ENCODE measurements at regions not wholly inside any gene's neighbourhood (a gene's known extent, or its start where the extent isn't known, plus 50 kb on each side); places are given as distances from the start of the nearest gene placed in this dataset.

GRCh38 chr16:86828202-86828601, 249.9 kb downstream of the FOXL1 start:
- ATAC-seq (no peak), DNase-seq (no peak)
- intact Hi-C loops (cut with DNase I): no loop called here
- Histone ChIP-seq H3K27ac (no peak overlapping the region), H3K4me1 (no peaks in the 10 kb centered on the region), H3K9me3 (no peaks in the 10 kb centered on the region), H3K36me3 (no peaks in the 10 kb centered on the region), H3K4me3 (no peak overlapping the region), H3K27me3 (peaks cover 25% of the 10 kb centered on the region)
- TF ChIP-seq, protein P1, sequence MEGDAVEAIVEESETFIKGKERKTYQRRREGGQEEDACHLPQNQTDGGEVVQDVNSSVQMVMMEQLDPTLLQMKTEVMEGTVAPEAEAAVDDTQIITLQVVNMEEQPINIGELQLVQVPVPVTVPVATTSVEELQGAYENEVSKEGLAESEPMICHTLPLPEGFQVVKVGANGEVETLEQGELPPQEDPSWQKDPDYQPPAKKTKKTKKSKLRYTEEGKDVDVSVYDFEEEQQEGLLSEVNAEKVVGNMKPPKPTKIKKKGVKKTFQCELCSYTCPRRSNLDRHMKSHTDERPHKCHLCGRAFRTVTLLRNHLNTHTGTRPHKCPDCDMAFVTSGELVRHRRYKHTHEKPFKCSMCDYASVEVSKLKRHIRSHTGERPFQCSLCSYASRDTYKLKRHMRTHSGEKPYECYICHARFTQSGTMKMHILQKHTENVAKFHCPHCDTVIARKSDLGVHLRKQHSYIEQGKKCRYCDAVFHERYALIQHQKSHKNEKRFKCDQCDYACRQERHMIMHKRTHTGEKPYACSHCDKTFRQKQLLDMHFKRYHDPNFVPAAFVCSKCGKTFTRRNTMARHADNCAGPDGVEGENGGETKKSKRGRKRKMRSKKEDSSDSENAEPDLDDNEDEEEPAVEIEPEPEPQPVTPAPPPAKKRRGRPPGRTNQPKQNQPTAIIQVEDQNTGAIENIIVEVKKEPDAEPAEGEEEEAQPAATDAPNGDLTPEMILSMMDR (IDR thresholded peaks at IDR 0.05): no peak

- no peak for DNase-seq
- Histone ChIP-seq H3K27me3 (peaks cover 25% of the 10 kb centered on the region), H3K4me3 (no peak overlapping the region), H3K36me3 (no peaks in the 10 kb centered on the region), H3K9me3 (no peaks in the 10 kb centered on the region), H3K4me1 (no peaks in the 10 kb centered on the region), H3K27ac (no peak overlapping the region)
- TF ChIP-seq, protein P1 (IDR thresholded peaks at IDR 0.05): no peak
- no peak for ATAC-seq
- intact Hi-C loops (cut with DNase I): no loop called here
These were observed 250.3 kb downstream of the FOXL1 start for GRCh38 chr16:86828653-86829052.

DNA sequence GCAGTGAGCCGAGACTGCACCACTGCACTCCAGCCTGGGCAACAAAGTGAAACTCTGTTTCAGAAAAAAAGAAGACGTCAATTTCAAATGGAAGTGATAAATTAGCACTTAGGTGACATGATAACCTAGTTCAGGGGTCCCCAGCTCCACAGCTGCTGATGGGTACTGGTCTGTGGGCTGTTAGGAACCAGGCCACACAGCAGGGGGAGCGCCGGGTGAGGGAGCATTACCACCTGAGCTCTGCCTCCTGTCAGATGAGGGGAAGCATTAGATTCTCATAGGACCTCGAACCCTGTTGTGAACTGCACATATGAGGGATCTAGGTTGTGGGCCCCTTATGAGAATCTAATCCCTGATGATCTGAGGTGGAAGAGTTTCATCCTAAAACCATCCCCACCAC, 253.0 kb downstream of the FOXL1 start:
- ATAC-seq (no peak), DNase-seq (no peak)
- H3K27me3 ChIP-seq: peaks cover 10% of the 10 kb centered on the region
- H3K4me3 ChIP-seq: no peak overlapping the region
- no peak overlapping the region for H3K27ac ChIP-seq
- intact Hi-C loops (cut with DNase I): no loop called here
- H3K36me3 ChIP-seq: no peaks in the 10 kb centered on the region
- no peaks in the 10 kb centered on the region for H3K9me3 ChIP-seq
- TF ChIP-seq, protein P1 (IDR thresholded peaks at IDR 0.05): no peak
- no peaks in the 10 kb centered on the region for H3K4me1 ChIP-seq

GRCh38 chr16:86833136-86833535, 254.8 kb downstream of the FOXL1 start:
- no peaks in the 10 kb centered on the region for H3K4me1 ChIP-seq
- H3K9me3 ChIP-seq: no peaks in the 10 kb centered on the region
- no peaks in the 10 kb centered on the region for H3K27me3 ChIP-seq
- no peaks in the 10 kb centered on the region for H3K36me3 ChIP-seq
- ATAC-seq (no peak), DNase-seq (no peak)
- intact Hi-C loops (cut with DNase I): no loop called here
- TF ChIP-seq, protein P1 (IDR thresholded peaks at IDR 0.05): no peak
- no peak overlapping the region for H3K27ac ChIP-seq
- no peak overlapping the region for H3K4me3 ChIP-seq

DNA sequence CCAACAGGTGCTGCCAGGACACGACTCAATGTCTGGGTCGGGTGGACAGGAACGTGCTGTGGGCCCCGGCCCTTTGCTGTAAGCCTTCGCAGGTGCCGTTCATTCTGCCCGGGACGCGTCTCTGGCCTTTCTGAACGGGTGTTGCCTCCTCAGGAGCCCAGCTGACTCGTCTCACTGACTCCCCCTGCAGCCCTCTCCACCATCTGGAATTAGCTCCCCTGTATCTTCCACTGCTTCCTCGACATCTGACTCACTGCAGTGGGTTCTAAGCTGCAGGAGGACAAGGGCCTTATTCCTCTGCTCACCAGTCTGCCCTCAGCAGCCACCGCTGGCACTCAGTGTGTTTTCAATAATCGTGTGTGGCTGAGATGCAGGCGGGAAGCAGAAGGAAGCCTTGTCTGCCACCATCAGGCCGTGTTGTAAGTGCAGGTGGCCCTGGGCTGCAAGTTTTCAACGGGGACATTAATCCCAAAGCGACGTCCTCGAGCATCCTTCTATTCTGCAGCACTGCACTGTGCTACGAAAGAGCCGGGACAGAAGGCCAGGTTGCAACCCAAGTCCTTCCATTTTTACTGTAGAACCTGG, 256.2 kb downstream of the FOXL1 start:
- no peaks in the 10 kb centered on the region for H3K27me3 ChIP-seq
- TF ChIP-seq, protein P1 (IDR thresholded peaks at IDR 0.05): no peak
- H3K4me3 ChIP-seq: no peak overlapping the region
- no peak for DNase-seq
- H3K36me3 ChIP-seq: no peaks in the 10 kb centered on the region
- intact Hi-C loops (cut with DNase I): no loop called here
- H3K27ac ChIP-seq: no peak overlapping the region
- no peak for ATAC-seq
- no peaks in the 10 kb centered on the region for H3K9me3 ChIP-seq
- H3K4me1 ChIP-seq: no peaks in the 10 kb centered on the region

DNA sequence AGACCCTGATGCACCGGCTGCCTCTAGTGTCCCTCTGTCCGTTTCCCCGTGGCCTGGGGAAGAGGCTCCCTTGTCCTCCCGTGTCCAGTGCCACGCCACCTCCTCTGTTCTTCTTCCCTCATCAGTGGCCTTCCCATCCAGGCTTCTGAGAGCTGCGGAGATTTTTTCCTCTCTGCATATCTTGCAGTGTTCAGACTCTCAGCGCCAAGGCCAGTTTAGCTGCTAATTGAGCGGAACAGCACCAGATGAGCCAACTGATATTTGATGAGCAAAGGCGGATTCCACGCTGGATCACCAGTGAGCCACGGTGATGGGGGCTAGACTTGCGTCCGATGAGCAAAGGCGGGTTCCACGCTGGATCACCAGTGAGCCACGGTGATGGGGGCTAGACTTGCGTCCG, 257.6 kb downstream of the FOXL1 start:
- no peaks in the 10 kb centered on the region for H3K4me1 ChIP-seq
- TF ChIP-seq, protein P1 (IDR thresholded peaks at IDR 0.05): no peak
- no peaks in the 10 kb centered on the region for H3K9me3 ChIP-seq
- intact Hi-C loops (cut with DNase I): no loop called here
- DNase-seq: no peak
- H3K36me3 ChIP-seq: no peaks in the 10 kb centered on the region
- H3K27ac ChIP-seq: no peak overlapping the region
- ATAC-seq: no peak
- no peak overlapping the region for H3K4me3 ChIP-seq
- no peaks in the 10 kb centered on the region for H3K27me3 ChIP-seq

All from upper lobe of right lung (tissue), 1 donor.